Tibial artery (tissue), 4 donors: ENCODE measurements at regions not wholly inside any gene's neighbourhood (a gene's known extent, or its start where the extent isn't known, plus 50 kb on each side); places are given as distances from the start of the nearest gene placed in this dataset.

Source experiments
- DNase-seq, 2 donors: peaks; one replicate each; pipeline ENCODE4 v3.0.0-alpha.2; 2019
- H3K27ac ChIP-seq, 2 donors: fragments of 200-600 bp; sonication (generic) in 1 of 2; 1 replicate in 1 of 2; 2 replicates in 1 of 2; pipeline ENCODE4 v1.5.1; 2018 to 2019; ENCODE audit warnings: mild to moderate bottlenecking in 1 of 2
- H3K27me3 ChIP-seq, 2 donors: fragments of 200-600 bp; sonication (generic) in 1 of 2; one replicate each; pipeline versions ENCODE4 v1.5.1 to v1.6.0; 2016 to 2019
- H3K36me3 ChIP-seq, 3 donors: fragments of 200-600 bp; sonication (generic) in 2 of 3; one replicate each; pipeline ENCODE4 v1.5.1; 2016 to 2019; ENCODE audit warnings: mild to moderate bottlenecking in 2 of 3
- H3K4me1 ChIP-seq, 4 donors: fragments of 200-600 bp; sonication (generic) in 2 of 4; 1 replicate in 3 of 4; 2 replicates in 1 of 4; pipeline ENCODE4 v1.5.1; 2016 to 2019
- H3K4me3 ChIP-seq, 2 donors: fragments of 200-600 bp; sonication (generic) in 1 of 2; 1 replicate in 1 of 2; 2 replicates in 1 of 2; pipeline ENCODE4 v1.5.1; 2018 to 2019; ENCODE audit warnings: mild to moderate bottlenecking in 2 of 2
- H3K9me3 ChIP-seq, 3 donors: fragments of 200-600 bp; sonication (generic) in 1 of 3; one replicate each; pipeline ENCODE4 v1.5.1; 2016 to 2019
- CTCF ChIP-seq, 2 experiments: fragments of 200-600 bp in 1 of 2; fragments of 450-650 bp in 1 of 2; IDR thresholded peaks; one replicate each; pipeline ENCODE4 v1.5.1; 2017 to 2019; ENCODE audit warnings: antibody characterized with exemption in 2 of 2, mild to moderate bottlenecking in 1 of 2, moderate library complexity in 1 of 2
- intact Hi-C: fragments of 100-400 bp; cut with DNase I; formaldehyde crosslinking; loops from one replicate; pipeline ENCODE4 v1.15.0; 2023; ENCODE audit warnings: low total_unique reads

- H3K36me3 ChIP-seq: no peaks in the 10 kb centered on the region
- H3K27ac ChIP-seq: no peak overlapping the region
- no peaks in the 10 kb centered on the region for H3K4me1 ChIP-seq
- peak; percentile 80 to 81 for TF ChIP-seq CTCF (IDR thresholded peaks at IDR 0.05)
- intact Hi-C loops: no loop called here
- H3K27me3 ChIP-seq: peaks cover 0 to 5% of the 10 kb centered on the region in 2 donors
- H3K9me3 ChIP-seq: no peaks in the 10 kb centered on the region
- H3K4me3 ChIP-seq: no peak overlapping the region
- DNase-seq: no peak
These were observed 113.7 kb upstream of the SLC35F3 start for GRCh38 chr1:233790662-233791371.

GRCh38 chr1:233791372-233791703, 113.1 kb upstream of the SLC35F3 start:
- Histone ChIP-seq H3K4me3 (no peak overlapping the region), H3K9me3 (no peaks in the 10 kb centered on the region), H3K4me1 (no peaks in the 10 kb centered on the region), H3K27ac (no peak overlapping the region), H3K36me3 (no peaks in the 10 kb centered on the region), H3K27me3 (peaks cover 0 to 5% of the 10 kb centered on the region in 2 donors)
- DNase-seq: no peak
- TF ChIP-seq CTCF (IDR thresholded peaks at IDR 0.05): no peak
- intact Hi-C loops: no loop called here

GRCh38 chr1:233791721-233792120, 112.8 kb upstream of the SLC35F3 start:
- H3K27ac ChIP-seq: no peak overlapping the region
- intact Hi-C loops: no loop called here
- DNase-seq: no peak
- H3K4me3 ChIP-seq: no peak overlapping the region
- TF ChIP-seq CTCF (IDR thresholded peaks at IDR 0.05): no peak
- H3K27me3 ChIP-seq: peaks cover 0 to 5% of the 10 kb centered on the region in 2 donors
- H3K4me1 ChIP-seq: no peaks in the 10 kb centered on the region
- no peaks in the 10 kb centered on the region for H3K9me3 ChIP-seq
- no peaks in the 10 kb centered on the region for H3K36me3 ChIP-seq

- Histone ChIP-seq H3K9me3 (peaks cover 0 to 4% (median 0%) of the 10 kb centered on the region in 3 donors), H3K4me1 (no peaks in the 10 kb centered on the region), H3K27me3 (peaks cover 0 to 5% of the 10 kb centered on the region in 2 donors), H3K4me3 (no peak overlapping the region), H3K36me3 (no peaks in the 10 kb centered on the region), H3K27ac (no peak overlapping the region)
- no peak for TF ChIP-seq CTCF (IDR thresholded peaks at IDR 0.05)
- no peak for DNase-seq
- intact Hi-C loops: no loop called here
These were observed 109.6 kb upstream of the SLC35F3 start for GRCh38 chr1:233794863-233795262.

GRCh38 chr1:233796146-233796783, 108.2 kb upstream of the SLC35F3 start:
- no peak for DNase-seq
- intact Hi-C loops: no loop called here
- no peak for TF ChIP-seq CTCF (IDR thresholded peaks at IDR 0.05)
- Histone ChIP-seq H3K4me1 (no peaks in the 10 kb centered on the region), H3K9me3 (peaks cover 0 to 4% (median 0%) of the 10 kb centered on the region in 3 donors), H3K36me3 (no peaks in the 10 kb centered on the region), H3K27me3 (peaks cover 0 to 5% of the 10 kb centered on the region in 2 donors), H3K4me3 (no peak overlapping the region), H3K27ac (no peak overlapping the region)
